ENCODE measurements at regions not wholly inside any gene's neighbourhood (a gene's known extent, or its start where the extent isn't known, plus 50 kb on each side); places are given as distances from the start of the nearest gene placed in this dataset.

DNA sequence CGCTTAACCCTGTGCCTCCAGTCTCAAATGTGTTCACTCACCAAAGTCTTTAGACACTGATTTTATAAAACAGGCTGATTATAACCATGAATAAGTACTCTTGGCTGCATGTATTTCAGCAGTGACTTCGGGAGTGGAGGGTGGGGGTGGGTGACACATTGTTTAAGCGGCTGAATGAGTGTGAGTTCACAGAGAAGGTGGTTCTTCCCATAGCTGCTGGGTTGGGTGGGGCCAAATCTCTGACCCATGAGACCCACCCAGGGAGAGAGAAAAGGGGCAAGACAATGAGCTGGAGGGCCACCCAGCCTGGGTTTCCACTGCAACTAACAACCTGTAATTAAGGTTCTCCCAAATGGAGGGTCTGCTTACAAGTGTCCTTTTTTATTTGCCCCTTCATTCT is 96.4 kb downstream of the SYNE3 start:
- Histone ChIP-seq H3K4me3 (ENCODE audit: low read depth, low read length) (no peak overlapping the region), H2AFZ (no peak overlapping the region), H3K9ac (no peak overlapping the region), H3K9me3 (ENCODE audit: control insufficient read depth, low read length) (no peaks in the 10 kb centered on the region), H3K4me1 (no peaks in the 10 kb centered on the region), H3K79me2 (no peaks in the 10 kb centered on the region), H3K36me3 (ENCODE audit: control insufficient read depth, insufficient read depth, low read length) (no peaks in the 10 kb centered on the region), H3K4me2 (ENCODE audit: low read length) (no peak overlapping the region), H3K27me3 (ENCODE audit: control insufficient read depth, insufficient read depth, low read length) (no peaks in the 10 kb centered on the region), H3K27ac (no peak overlapping the region)
- TF ChIP-seq, protein P1, sequence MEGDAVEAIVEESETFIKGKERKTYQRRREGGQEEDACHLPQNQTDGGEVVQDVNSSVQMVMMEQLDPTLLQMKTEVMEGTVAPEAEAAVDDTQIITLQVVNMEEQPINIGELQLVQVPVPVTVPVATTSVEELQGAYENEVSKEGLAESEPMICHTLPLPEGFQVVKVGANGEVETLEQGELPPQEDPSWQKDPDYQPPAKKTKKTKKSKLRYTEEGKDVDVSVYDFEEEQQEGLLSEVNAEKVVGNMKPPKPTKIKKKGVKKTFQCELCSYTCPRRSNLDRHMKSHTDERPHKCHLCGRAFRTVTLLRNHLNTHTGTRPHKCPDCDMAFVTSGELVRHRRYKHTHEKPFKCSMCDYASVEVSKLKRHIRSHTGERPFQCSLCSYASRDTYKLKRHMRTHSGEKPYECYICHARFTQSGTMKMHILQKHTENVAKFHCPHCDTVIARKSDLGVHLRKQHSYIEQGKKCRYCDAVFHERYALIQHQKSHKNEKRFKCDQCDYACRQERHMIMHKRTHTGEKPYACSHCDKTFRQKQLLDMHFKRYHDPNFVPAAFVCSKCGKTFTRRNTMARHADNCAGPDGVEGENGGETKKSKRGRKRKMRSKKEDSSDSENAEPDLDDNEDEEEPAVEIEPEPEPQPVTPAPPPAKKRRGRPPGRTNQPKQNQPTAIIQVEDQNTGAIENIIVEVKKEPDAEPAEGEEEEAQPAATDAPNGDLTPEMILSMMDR (IDR thresholded peaks at IDR 0.05): no peak

GRCh38 chr14:95419569-95419968 is 96.9 kb downstream of the SYNE3 start:
- Histone ChIP-seq H3K9ac (no peak overlapping the region), H3K27me3 (ENCODE audit: control insufficient read depth, insufficient read depth, low read length) (no peaks in the 10 kb centered on the region), H3K79me2 (no peaks in the 10 kb centered on the region), H2AFZ (no peak overlapping the region), H3K4me3 (ENCODE audit: low read depth, low read length) (no peak overlapping the region), H3K4me2 (ENCODE audit: low read length) (no peak overlapping the region), H3K27ac (no peak overlapping the region), H3K4me1 (no peaks in the 10 kb centered on the region), H3K36me3 (ENCODE audit: control insufficient read depth, insufficient read depth, low read length) (no peaks in the 10 kb centered on the region), H3K9me3 (ENCODE audit: control insufficient read depth, low read length) (no peaks in the 10 kb centered on the region)
- TF ChIP-seq, protein P1 (IDR thresholded peaks at IDR 0.05): no peak

DNA sequence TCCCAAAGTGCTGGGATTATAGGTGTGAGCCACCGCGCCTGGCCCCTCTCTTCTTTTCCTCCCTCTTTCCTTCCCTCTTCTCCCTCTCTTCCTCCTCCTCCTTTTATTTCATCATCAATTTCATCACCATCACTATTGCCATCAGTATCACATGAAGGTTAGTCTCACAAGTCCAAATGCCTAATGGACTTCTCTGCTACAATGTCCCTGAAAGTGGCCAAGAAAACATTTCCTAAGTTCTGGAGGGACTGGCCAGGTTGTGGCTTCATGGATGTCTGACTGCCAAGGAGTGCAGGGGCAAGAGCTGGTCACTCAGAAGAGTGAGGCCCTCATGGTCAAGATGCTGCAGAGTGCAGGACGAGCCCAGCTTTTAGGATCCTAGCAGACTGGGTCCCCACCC is 97.6 kb downstream of the SYNE3 start:
- Histone ChIP-seq H3K9me3 (ENCODE audit: control insufficient read depth, low read length) (no peaks in the 10 kb centered on the region), H3K9ac (no peak overlapping the region), H2AFZ (no peak overlapping the region), H3K4me2 (ENCODE audit: low read length) (no peak overlapping the region), H3K27me3 (ENCODE audit: control insufficient read depth, insufficient read depth, low read length) (no peaks in the 10 kb centered on the region), H3K4me3 (ENCODE audit: low read depth, low read length) (no peak overlapping the region), H3K27ac (no peak overlapping the region), H3K79me2 (no peaks in the 10 kb centered on the region), H3K36me3 (ENCODE audit: control insufficient read depth, insufficient read depth, low read length) (no peaks in the 10 kb centered on the region), H3K4me1 (no peaks in the 10 kb centered on the region)
- TF ChIP-seq, protein P1 (IDR thresholded peaks at IDR 0.05): no peak

- no peaks in the 10 kb centered on the region for H3K36me3 ChIP-seq (ENCODE audit: control insufficient read depth, insufficient read depth, low read length)
- H3K79me2 ChIP-seq: no peaks in the 10 kb centered on the region
- H3K4me2 ChIP-seq (ENCODE audit: low read length): no peak overlapping the region
- TF ChIP-seq, protein P1 (IDR thresholded peaks at IDR 0.05): no peak
- no peak overlapping the region for H2AFZ ChIP-seq
- H3K4me3 ChIP-seq (ENCODE audit: low read depth, low read length): no peak overlapping the region
- no peak overlapping the region for H3K27ac ChIP-seq
- H3K9me3 ChIP-seq (ENCODE audit: control insufficient read depth, low read length): no peaks in the 10 kb centered on the region
- no peak overlapping the region for H3K9ac ChIP-seq
- H3K4me1 ChIP-seq: no peaks in the 10 kb centered on the region
- H3K27me3 ChIP-seq (ENCODE audit: control insufficient read depth, insufficient read depth, low read length): no peaks in the 10 kb centered on the region
Observed at GRCh38 chr14:95417492-95417891, 97.8 kb upstream of the CLMN start.

DNA sequence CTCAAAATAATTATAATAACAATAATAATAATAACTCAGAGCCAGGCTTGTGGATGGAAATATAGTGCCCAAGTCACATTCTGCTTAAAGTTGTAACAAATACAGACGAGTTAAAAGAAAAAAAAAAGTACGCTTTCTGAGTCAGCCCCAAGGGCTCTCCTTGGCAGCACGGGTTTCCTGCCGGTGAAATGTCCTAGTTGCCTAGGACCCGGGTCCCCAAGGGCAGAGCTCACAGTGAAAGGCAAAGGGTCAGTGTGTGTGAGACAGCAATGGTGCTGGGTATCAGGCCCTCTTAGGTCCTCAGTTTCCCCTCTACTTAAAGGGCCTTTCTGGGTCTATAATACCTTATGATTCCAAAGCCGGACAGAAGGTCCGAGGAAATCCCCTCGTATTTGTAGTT is 96.3 kb upstream of the CLMN start:
- TF ChIP-seq, protein P1 (IDR thresholded peaks at IDR 0.05): no peak

More for the DNA sequence above, 96.3 kb upstream of the CLMN start:
- no peaks in the 10 kb centered on the region for H3K4me1 ChIP-seq
- no peak overlapping the region for H3K4me3 ChIP-seq (ENCODE audit: low read depth, low read length)
- H3K27ac ChIP-seq: no peak overlapping the region
- no peaks in the 10 kb centered on the region for H3K27me3 ChIP-seq (ENCODE audit: control insufficient read depth, insufficient read depth, low read length)
- H3K36me3 ChIP-seq (ENCODE audit: control insufficient read depth, insufficient read depth, low read length): no peaks in the 10 kb centered on the region
- H2AFZ ChIP-seq: no peak overlapping the region
- H3K9ac ChIP-seq: no peak overlapping the region
- H3K9me3 ChIP-seq (ENCODE audit: control insufficient read depth, low read length): no peaks in the 10 kb centered on the region
- no peak overlapping the region for H3K4me2 ChIP-seq (ENCODE audit: low read length)
- no peaks in the 10 kb centered on the region for H3K79me2 ChIP-seq
